Calu3 (cell line): ENCODE measurements at regions not wholly inside any gene's neighbourhood (a gene's known extent, or its start where the extent isn't known, plus 50 kb on each side); places are given as distances from the start of the nearest gene placed in this dataset.

ENCODE experiments used
- BruUV-seq: library from RNA; stranded (reverse); fragments of 400-500 nt; replicated peaks from 2 replicates; lab custom pipeline; 2021; lab: Mats Ljungman, UMichigan
- CTCF ChIA-PET: fragments of 300-600 bp; sonication (Branson Sonifier 250); formaldehyde crosslinking; loops from one replicate; lab custom pipeline; 2022; ENCODE audit warnings: antibody characterized with exemption; lab: Charles Lee
- DNase-seq: peaks from one replicate; pipeline ENCODE4 v3.0.0; 2022
- H3K27ac Mint-ChIP-seq: one replicate; pipeline ENCODE4 v1.8.0; 2022; ENCODE audit warnings: mixed read lengths; ENCODE audit not compliant: unreplicated experiment
- H3K27me3 Mint-ChIP-seq: one replicate; pipeline ENCODE4 v1.8.0; 2022; ENCODE audit warnings: mixed read lengths; ENCODE audit not compliant: unreplicated experiment
- H3K36me3 Mint-ChIP-seq: one replicate; pipeline ENCODE4 v1.8.0; 2022; ENCODE audit warnings: mild to moderate bottlenecking, moderate library complexity, mixed read lengths; ENCODE audit not compliant: insufficient read depth, unreplicated experiment
- H3K4me1 Mint-ChIP-seq: one replicate; pipeline ENCODE4 v1.8.0; 2022; ENCODE audit warnings: mild to moderate bottlenecking, low read depth, mixed read lengths; ENCODE audit not compliant: unreplicated experiment
- H3K4me3 Mint-ChIP-seq: one replicate; pipeline ENCODE4 v1.8.0; 2022; ENCODE audit warnings: mild to moderate bottlenecking, low read depth, moderate library complexity, mixed read lengths; ENCODE audit not compliant: unreplicated experiment
- H3K9me3 Mint-ChIP-seq: one replicate; pipeline ENCODE4 v1.8.0; 2022; ENCODE audit warnings: low read depth, mixed read lengths; ENCODE audit not compliant: unreplicated experiment
- intact Hi-C: fragments of 100-400 bp; cut with micrococcal nuclease; formaldehyde crosslinking; loops from one replicate; pipeline ENCODE4 v1.10.0; 2022; ENCODE audit not compliant: unreplicated experiment
- TF ChIP-seq, protein P1 (sequence below): fragments of 200-600 bp; IDR thresholded peaks from one replicate; pipeline ENCODE4 v1.8.0; 2022; ENCODE audit warnings: antibody characterized with exemption; ENCODE audit not compliant: unreplicated experiment

DNA sequence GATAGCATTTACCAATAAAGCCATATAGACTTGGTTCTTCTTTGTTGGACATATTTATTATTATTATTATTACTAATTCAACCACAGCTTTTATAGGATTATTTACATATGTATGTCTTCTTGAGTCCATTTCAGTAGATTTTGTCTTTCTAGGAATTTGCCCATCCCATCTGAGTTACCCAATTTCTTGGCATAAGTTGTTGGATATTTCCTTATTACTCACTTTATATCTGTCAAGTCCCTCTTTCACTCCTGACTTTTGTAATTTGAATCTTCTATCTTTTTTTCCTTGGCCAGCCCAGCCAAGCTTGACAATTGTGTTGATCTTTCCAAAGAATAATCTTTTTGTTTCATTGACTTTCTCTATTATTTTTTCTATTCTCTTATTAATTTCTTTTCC is 543.7 kb downstream of the SUCLG1 start:
- H3K36me3 Mint-ChIP-seq = no peaks in the 10 kb centered on the region
- no peak overlapping the region for H3K4me3 Mint-ChIP-seq
- no peaks in the 10 kb centered on the region for H3K9me3 Mint-ChIP-seq
- H3K4me1 Mint-ChIP-seq = no peaks in the 10 kb centered on the region
- H3K27ac Mint-ChIP-seq = no peak overlapping the region
- DNase-seq = no peak
- TF ChIP-seq, protein P1, sequence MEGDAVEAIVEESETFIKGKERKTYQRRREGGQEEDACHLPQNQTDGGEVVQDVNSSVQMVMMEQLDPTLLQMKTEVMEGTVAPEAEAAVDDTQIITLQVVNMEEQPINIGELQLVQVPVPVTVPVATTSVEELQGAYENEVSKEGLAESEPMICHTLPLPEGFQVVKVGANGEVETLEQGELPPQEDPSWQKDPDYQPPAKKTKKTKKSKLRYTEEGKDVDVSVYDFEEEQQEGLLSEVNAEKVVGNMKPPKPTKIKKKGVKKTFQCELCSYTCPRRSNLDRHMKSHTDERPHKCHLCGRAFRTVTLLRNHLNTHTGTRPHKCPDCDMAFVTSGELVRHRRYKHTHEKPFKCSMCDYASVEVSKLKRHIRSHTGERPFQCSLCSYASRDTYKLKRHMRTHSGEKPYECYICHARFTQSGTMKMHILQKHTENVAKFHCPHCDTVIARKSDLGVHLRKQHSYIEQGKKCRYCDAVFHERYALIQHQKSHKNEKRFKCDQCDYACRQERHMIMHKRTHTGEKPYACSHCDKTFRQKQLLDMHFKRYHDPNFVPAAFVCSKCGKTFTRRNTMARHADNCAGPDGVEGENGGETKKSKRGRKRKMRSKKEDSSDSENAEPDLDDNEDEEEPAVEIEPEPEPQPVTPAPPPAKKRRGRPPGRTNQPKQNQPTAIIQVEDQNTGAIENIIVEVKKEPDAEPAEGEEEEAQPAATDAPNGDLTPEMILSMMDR = no peak
- no TSS peak for BruUV-seq
- H3K27me3 Mint-ChIP-seq = no peaks in the 10 kb centered on the region
- intact Hi-C loops = no loop called here
- CTCF ChIA-PET = no interaction called here

DNA sequence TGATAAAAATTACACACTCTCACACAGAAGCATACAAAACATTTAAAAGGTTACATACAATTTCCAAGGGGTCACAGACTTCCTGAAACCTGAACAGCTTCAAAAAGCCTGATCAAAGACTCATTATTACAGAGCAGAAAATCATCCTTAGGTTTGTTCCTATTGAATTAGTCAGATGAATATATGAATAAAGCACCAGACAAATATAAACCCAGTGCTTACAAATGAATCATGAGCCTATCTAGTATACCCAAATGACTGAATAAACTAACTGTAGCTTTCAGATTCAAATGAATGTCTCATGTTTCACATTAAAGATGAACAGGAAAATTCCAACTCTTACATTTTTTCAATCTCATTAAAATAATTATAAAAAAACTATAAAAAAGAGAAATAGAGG is 550.3 kb downstream of the SUCLG1 start:
- no TSS peak for BruUV-seq
- Mint-ChIP-seq H3K27ac (no peak overlapping the region), H3K4me3 (no peak overlapping the region), H3K9me3 (peaks cover 2% of the 10 kb centered on the region), H3K36me3 (no peaks in the 10 kb centered on the region), H3K4me1 (no peaks in the 10 kb centered on the region), H3K27me3 (no peaks in the 10 kb centered on the region)
- no peak for DNase-seq
- CTCF ChIA-PET = no interaction called here
- intact Hi-C loops = no loop called here
- TF ChIP-seq, protein P1 = no peak

DNA sequence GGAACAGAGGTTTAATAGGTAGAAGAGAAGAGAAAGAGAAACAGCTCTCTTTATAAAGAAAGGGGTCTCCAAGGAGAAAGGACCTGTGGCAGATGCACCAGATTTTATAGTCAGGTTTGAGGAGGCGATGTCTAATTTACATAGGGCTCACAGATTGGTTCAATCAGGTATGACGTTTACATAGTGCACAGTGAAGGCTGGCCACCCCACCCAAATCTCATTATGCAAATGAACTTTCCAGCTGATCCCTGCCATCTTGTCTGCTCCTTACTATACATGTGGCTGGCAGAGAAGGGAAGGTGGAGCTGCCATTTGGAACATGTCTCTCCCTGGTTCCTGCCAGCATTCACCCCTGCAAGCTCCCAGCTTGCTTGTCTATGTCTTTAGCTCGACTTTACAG is 557.8 kb downstream of the SUCLG1 start:
- TF ChIP-seq, protein P1 = no peak
- no peaks in the 10 kb centered on the region for H3K36me3 Mint-ChIP-seq
- intact Hi-C loops = no loop called here
- H3K9me3 Mint-ChIP-seq = no peaks in the 10 kb centered on the region
- no peaks in the 10 kb centered on the region for H3K27me3 Mint-ChIP-seq
- H3K4me3 Mint-ChIP-seq = no peak overlapping the region
- no peak for DNase-seq
- no peak overlapping the region for H3K27ac Mint-ChIP-seq
- BruUV-seq = no TSS peak
- H3K4me1 Mint-ChIP-seq = peaks cover 11% of the 10 kb centered on the region
- CTCF ChIA-PET = no interaction called here

DNA sequence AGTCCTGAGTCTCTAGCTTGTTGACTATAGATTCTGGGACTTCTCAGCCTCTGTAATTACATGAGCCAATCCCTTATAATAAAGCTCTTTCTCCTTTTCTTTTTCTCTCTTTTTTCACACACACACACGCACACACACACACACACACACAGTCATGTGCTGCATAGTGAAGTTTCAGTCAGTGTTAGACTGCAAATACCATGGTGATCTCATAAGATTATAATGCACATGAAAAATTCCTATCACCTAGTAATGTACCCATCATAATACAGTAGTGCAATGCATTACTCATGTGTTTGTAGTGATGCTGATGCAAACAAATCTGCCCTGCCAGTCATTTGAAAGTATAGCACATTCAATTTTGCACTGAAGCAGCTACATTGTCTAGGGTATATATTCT is 558.2 kb downstream of the SUCLG1 start:
- Mint-ChIP-seq H3K27ac (no peak overlapping the region), H3K9me3 (no peaks in the 10 kb centered on the region)

More for the DNA sequence above, 558.2 kb downstream of the SUCLG1 start:
- no TSS peak for BruUV-seq
- Mint-ChIP-seq H3K36me3 (no peaks in the 10 kb centered on the region), H3K27me3 (no peaks in the 10 kb centered on the region), H3K4me3 (no peak overlapping the region), H3K4me1 (peaks cover 11% of the 10 kb centered on the region)
- intact Hi-C loops = no loop called here
- TF ChIP-seq, protein P1 = no peak
- DNase-seq = peak; percentile 10
- CTCF ChIA-PET = no interaction called here
